NCI-H526 treated with DMSO at 0.1 percent for 48 hours (cell line): ENCODE measurements at regions not wholly inside any gene's neighbourhood (a gene's known extent, or its start where the extent isn't known, plus 50 kb on each side); places are given as distances from the start of the nearest gene placed in this dataset.

Source experiments
- DNase-seq: peaks from one replicate; lab custom pipeline; 2025; lab: John Stamatoyannopoulos, UW

GRCh38 chr20:58017231-58017969, 211.1 kb downstream of the ANKRD60 start:
- peak; percentile 61 for DNase-seq

DNA sequence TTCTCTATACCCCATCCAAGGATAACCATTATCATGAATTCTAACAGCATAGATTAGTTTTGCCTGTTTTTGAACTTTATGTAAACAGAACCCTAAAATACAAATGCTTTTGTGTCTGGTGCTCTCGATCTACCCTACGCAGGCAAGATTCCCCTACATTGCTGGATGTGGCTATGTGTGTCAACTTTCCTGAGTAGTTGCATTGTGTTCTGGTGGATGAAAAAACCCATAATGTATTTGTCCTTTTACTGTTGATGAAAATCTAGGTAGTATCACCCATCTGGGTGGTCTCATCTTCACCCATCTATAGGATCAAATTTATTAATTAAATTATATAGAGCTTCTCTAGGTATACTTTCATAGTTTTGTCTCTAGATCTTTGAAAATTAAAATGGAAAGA, 211.7 kb downstream of the ANKRD60 start:
- DNase-seq, result no peak

DNA sequence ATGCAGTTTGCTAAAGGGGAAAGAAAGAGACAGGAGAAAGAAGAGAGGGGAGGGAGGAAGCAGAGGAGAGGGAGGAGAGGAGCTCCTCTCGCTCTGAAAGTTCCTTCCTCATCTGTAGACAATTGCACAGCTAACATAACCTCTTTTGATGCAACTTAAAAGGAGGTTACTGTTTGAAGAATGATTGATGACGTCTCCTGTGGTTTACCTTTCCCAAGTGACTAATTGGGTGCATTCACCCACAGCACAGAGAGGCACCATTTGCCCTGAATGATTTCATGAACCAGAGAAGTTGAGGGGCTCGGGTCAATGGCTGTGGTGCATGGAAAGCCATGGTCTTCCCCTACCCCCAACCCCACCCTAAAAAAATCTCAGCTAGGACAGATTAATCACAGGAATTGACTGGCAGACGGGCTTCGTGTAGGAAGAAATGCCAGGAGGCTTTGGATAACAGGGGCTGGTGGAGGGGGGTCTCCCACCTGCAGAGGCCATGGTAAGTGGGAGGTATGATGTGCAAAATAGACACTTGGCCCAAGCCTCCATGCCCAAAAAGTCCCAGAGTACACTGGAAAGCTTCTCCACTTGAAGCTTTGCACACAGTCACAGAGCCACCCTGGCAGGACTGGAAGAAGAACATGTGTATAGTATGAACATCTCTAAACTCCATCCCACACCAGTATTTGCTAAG, 213.7 kb downstream of the ANKRD60 start:
- DNase-seq, result no peak

- DNase-seq, result no peak
Observed at GRCh38 chr20:58012731-58013510, 215.5 kb downstream of the ANKRD60 start.

DNA sequence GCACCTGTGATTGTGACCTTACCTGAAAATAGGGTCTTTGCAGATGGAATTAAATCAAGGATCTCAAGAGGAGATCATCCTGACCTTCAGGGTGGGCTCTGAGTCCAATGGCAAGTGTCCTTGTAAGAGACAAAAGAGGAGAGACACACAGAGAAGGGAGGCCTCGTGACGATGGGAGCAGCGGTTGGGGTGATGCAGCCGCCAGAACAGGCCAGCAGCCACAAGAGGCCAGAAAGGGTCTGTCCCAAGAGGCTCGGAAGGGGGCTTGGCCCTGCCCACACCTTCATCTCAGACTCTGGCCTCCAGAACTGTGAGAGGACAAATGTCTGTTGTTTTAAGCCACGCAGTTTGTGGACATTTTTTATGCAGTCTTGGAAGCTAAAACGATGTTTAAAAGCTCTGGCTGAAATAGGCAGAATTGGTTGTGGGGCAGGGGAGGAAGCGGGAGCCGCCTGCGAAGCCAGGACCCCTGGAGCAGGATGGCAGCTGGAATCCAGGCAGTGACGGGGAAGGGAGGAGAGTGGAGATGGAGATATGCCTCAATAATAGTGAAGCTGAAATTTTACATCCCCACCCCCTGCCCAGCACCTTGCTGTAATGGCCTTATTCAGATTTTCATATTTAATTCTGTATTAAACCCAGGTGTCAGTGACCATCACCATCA, 216.4 kb downstream of the ANKRD60 start:
- DNase-seq, result no peak

- DNase-seq, result no peak
Observed at GRCh38 chr20:58011106-58011946, 217.1 kb downstream of the ANKRD60 start.

GRCh38 chr20:58010666-58011065, 217.8 kb downstream of the ANKRD60 start:
- no peak for DNase-seq

DNA sequence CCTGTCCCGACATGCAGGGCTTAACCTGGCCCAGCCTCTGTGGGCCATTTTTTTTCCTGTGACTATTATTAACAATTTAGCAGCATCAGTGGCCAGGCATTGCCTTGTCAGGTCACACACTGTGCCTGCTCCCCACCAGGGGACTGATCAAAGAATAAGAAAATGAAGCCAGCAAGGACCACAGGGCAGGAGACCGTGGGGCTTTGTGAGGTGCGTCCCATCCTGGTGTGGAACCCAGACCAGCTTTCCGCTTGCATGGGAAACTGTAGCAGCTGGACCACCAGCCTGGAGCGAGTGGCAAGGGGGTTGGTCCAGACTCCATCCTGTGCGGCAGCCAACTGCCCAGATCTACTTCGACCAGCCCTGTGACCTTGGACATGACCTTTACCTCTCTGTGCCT, 218.3 kb downstream of the ANKRD60 start:
- no peak for DNase-seq

DNA sequence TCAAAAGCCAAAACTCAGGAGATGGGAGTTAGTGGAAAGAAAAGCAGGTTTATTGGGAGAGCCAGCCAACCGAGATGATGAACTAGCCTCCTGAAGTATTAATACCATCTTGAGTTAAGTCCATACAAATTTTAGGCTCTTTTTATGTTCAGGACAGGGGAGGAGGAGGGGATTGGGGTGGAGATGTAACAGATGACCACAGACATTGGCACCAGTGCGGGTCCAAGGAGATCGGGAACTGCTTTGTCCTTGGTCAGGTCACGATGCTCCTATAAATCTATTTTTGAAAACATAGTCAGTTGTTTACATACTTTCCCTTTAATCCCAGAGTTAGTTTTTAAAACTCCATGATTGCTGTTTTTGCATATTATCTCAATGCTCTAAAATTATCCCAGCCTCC, 219.6 kb downstream of the ANKRD60 start:
- no peak for DNase-seq

DNA sequence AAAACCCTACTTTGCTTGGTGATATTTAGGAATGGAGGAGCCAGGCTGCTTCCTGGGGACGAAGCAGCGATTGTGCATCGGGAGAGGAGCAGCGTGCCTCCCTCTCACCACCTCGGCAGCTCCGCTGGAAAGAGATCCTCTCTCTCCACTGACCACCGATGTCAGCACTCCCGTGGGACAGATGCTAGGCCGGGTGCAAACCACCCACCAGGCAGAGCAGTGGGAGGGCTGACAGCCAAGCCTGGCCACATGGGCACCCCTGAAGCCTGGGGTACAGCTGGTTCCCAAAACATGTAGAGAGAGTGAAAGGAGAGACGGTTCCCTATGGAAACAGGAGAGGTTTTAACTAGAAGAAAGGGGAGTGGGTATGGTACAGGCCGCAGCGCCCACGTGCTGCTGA, 220.0 kb downstream of the ANKRD60 start:
- DNase-seq, result no peak

DNA sequence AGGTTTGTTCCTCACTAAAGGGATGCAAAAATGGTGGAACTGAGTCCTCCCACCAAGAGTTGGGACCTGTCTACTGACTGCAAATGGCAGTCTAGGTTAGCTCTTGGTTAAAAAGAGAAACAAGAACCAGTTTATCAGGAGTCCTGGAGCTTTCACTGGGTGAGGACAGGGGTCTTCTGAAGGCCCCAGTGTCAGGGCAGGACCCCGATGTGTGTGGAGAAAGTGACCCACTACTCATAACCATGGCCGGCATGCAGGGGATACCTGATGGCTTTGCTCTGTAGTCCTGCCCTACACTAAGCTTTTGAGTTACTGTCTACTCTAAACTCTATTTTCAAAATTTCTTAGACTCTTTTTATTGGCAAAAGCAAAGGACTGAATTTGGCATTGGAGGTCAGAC, 220.5 kb downstream of the ANKRD60 start:
- DNase-seq, result no peak

GRCh38 chr20:58006346-58007316, 221.8 kb downstream of the ANKRD60 start:
- DNase-seq, result no peak

- DNase-seq, result no peak
Observed at GRCh38 chr20:58005581-58006345, 222.7 kb downstream of the ANKRD60 start.

DNA sequence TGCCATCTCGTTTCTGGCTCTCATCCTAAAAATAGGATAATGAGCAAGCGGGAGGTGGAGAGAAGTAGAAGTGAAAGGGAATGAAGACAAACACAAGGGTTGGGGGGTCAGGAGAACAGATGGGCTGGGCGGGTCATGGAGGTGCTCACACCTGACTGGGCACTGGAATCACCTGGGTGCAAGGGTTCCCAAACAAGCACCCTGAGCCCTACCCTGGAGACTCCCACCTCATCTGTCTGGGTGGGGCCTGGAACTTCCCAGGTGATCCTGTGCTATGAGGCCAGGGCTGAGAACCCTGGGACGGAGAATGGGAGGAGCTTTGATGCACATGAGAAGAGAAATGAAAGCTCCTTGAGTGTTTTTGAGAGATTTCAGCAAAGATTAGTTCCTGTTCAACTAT, 223.6 kb downstream of the ANKRD60 start:
- DNase-seq, result no peak

- no peak for DNase-seq
Observed at GRCh38 chr20:58004146-58004545, 224.3 kb downstream of the ANKRD60 start.

DNA sequence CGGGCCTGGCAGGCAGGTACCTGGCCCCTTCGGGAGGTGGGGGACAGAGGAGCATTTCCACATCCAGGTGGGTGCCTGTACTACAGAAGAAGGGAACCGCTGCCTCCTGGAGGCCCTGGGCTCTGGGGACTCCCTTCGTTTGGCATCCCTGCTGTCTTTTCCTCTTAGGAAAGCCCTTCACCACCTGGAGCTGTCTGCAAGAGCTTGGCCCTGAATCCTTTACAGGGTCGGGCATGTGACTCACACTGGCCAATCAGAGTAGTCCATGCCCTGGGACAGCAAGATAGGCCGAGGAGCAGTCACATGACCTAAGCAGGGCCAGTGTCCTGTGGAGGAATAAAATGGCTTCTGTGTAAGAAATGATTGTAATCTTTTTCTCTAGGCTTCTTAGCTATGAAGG, 224.9 kb downstream of the ANKRD60 start:
- DNase-seq, result no peak

GRCh38 chr20:58002901-58003300, 225.6 kb downstream of the ANKRD60 start:
- no peak for DNase-seq

DNA sequence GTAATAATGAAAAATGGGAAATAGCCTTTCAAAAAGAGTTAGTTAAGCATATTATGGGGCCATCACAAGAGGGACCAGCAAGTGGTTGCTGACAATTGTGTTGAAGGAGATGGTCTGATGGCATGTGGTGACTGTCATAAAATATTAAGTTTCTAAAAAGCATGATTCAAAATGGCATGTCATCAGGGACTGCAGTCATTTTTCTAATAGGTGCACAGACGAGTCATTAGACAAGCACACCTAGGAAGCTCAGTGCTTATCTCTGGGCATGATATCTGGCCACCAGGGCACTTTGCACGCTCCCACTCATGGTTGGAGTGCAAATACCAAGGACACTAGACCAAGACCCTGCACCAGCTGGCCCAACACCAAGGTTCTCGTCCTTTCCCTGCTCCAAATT, 226.5 kb downstream of the ANKRD60 start:
- DNase-seq, result no peak

- DNase-seq, result no peak
Observed at GRCh38 chr20:58001381-58001780, 227.1 kb downstream of the ANKRD60 start.

- no peak for DNase-seq
Observed at GRCh38 chr20:58000861-58001260, 227.6 kb downstream of the ANKRD60 start.
